Mucosa of descending colon (tissue), 3 donors: ENCODE measurements at regions not wholly inside any gene's neighbourhood (a gene's known extent, or its start where the extent isn't known, plus 50 kb on each side); places are given as distances from the start of the nearest gene placed in this dataset.
"Not testable (repeated sequence)": the region's sequence is repeated elsewhere in the genome, so short reads cannot be mapped to it uniquely, and the experiment has no call there.

ENCODE experiments used
- ATAC-seq: fragments of 200-7000 bp; cut with Tn5 transposase; one replicate; pipeline ENCODE4 v1.9.1; 2020; ENCODE audit warnings: mild to moderate bottlenecking, moderate library complexity
- DNase-seq, 3 donors: peaks; one replicate each; pipeline ENCODE4 v3.0.0-alpha.2; 2020
- H3K36me3 ChIP-seq: fragments of 200-600 bp; one replicate; pipeline ENCODE4 v1.8.0; 2021; ENCODE audit warnings: low read depth, mild to moderate bottlenecking
- H3K4me1 ChIP-seq: fragments of 200-600 bp; one replicate; pipeline ENCODE4 v1.8.0; 2021; ENCODE audit warnings: low read depth, mild to moderate bottlenecking
- H3K4me3 ChIP-seq: fragments of 200-600 bp; one replicate; pipeline ENCODE4 v1.8.0; 2021; ENCODE audit warnings: mild to moderate bottlenecking
- H3K9me3 ChIP-seq: fragments of 200-600 bp; one replicate; pipeline ENCODE4 v1.8.0; 2021; ENCODE audit warnings: mild to moderate bottlenecking
- intact Hi-C, 2 donors: fragments of 100-400 bp; cut with DNase I in 1 of 2; cut with micrococcal nuclease in 1 of 2; formaldehyde crosslinking; loops; one replicate each; pipeline versions ENCODE4 v1.11.0 to v1.11.1; 2022; cut with DNase I, micrococcal nuclease
- donor health status: DM: no; HTN: no; CAD: no; lungs with moderate emphysema.
- donor health status: DM: no; HTN: no; CAD: no.
- donor health status: DM: no; HTN: yes; CAD: no.

- H3K9me3 ChIP-seq, DNase-seq, intact Hi-C loops, H3K4me1 ChIP-seq, H3K36me3 ChIP-seq, H3K4me3 ChIP-seq: not testable (repeated sequence)
- peak; percentile 31 for ATAC-seq
Observed at GRCh38 chr10:47600127-47600526, 76.7 kb upstream of the AGAP9 start.

- H3K36me3 ChIP-seq, intact Hi-C loops, H3K4me1 ChIP-seq, H3K9me3 ChIP-seq, H3K4me3 ChIP-seq: not testable (repeated sequence)
- peak; percentile 56 for ATAC-seq
- DNase-seq: peak in 1 of 3 donors; percentile 29
Observed at GRCh38 chr10:47599657-47600056, 76.2 kb upstream of the AGAP9 start.

- intact Hi-C loops, H3K9me3 ChIP-seq, DNase-seq, ATAC-seq, H3K36me3 ChIP-seq, H3K4me3 ChIP-seq, H3K4me1 ChIP-seq: not testable (repeated sequence)
Observed at GRCh38 chr10:47593805-47594204, 70.4 kb upstream of the AGAP9 start.

GRCh38 chr10:47593129-47593528, 69.7 kb upstream of the AGAP9 start:
- H3K36me3 ChIP-seq, DNase-seq, H3K4me3 ChIP-seq, H3K4me1 ChIP-seq, intact Hi-C loops, H3K9me3 ChIP-seq, ATAC-seq: not testable (repeated sequence)

- H3K4me1 ChIP-seq, H3K9me3 ChIP-seq, intact Hi-C loops, ATAC-seq, H3K36me3 ChIP-seq, H3K4me3 ChIP-seq, DNase-seq: not testable (repeated sequence)
Observed at GRCh38 chr10:47590956-47591355, 67.5 kb upstream of the AGAP9 start.

GRCh38 chr10:47590534-47590933, 67.1 kb upstream of the AGAP9 start:
- H3K9me3 ChIP-seq, H3K4me3 ChIP-seq, H3K36me3 ChIP-seq, H3K4me1 ChIP-seq, intact Hi-C loops, ATAC-seq, DNase-seq: not testable (repeated sequence)

- H3K9me3 ChIP-seq, H3K4me3 ChIP-seq, intact Hi-C loops, ATAC-seq, H3K36me3 ChIP-seq, H3K4me1 ChIP-seq, DNase-seq: not testable (repeated sequence)
Observed at GRCh38 chr10:47582051-47582450, 58.6 kb upstream of the AGAP9 start.

- peak; percentile 25 for ATAC-seq
- H3K4me1 ChIP-seq, H3K36me3 ChIP-seq, H3K4me3 ChIP-seq, DNase-seq, H3K9me3 ChIP-seq, intact Hi-C loops: not testable (repeated sequence)
Observed at GRCh38 chr10:47580063-47580462, 56.6 kb upstream of the AGAP9 start.

- ATAC-seq, H3K9me3 ChIP-seq, intact Hi-C loops, H3K36me3 ChIP-seq, H3K4me1 ChIP-seq, DNase-seq, H3K4me3 ChIP-seq: not testable (repeated sequence)
Observed at GRCh38 chr10:47578547-47578946, 55.1 kb upstream of the AGAP9 start.
